ENCODE measurements at regions not wholly inside any gene's neighbourhood (a gene's known extent, or its start where the extent isn't known, plus 50 kb on each side); places are given as distances from the start of the nearest gene placed in this dataset.
"Not testable (repeated sequence)": the region's sequence is repeated elsewhere in the genome, so short reads cannot be mapped to it uniquely, and the experiment has no call there.

GRCh38 chr11:91489989-91490388 is 734.6 kb upstream of the FAT3 start:
- no peaks in the 10 kb centered on the region for H3F3A ChIP-seq (ENCODE audit: control insufficient read depth, insufficient read depth)
- no peaks in the 10 kb centered on the region for H4K20me1 ChIP-seq (ENCODE audit: control insufficient read depth, insufficient read depth, low read depth, low read length)
- no peaks in the 10 kb centered on the region for H3K27me3 ChIP-seq (ENCODE audit: control insufficient read depth, low read length)
- H3K4me3 ChIP-seq (ENCODE audit: low read length): no peak overlapping the region
- no peak overlapping the region for H3K4me2 ChIP-seq (ENCODE audit: low read length)
- no peaks in the 10 kb centered on the region for H3K9me3 ChIP-seq (ENCODE audit: control insufficient read depth, insufficient read depth, low read length)
- TF ChIP-seq CTCF (IDR thresholded peaks at IDR 0.05; ENCODE audit: low read depth, low read length, poor library complexity, severe bottlenecking) (no peak), EZH2phosphoT487 (IDR thresholded peaks at IDR 0.05; ENCODE audit: borderline replicate concordance, low read length) (no peak)
- no peaks in the 10 kb centered on the region for H3K36me3 ChIP-seq (ENCODE audit: control insufficient read depth, low read length)
- H3K9me2 ChIP-seq (replicated peaks; ENCODE audit: control insufficient read depth, low read length): no peaks in the 10 kb centered on the region
- H3K79me2 ChIP-seq (ENCODE audit: control insufficient read depth, low read length): no peaks in the 10 kb centered on the region
- no peak overlapping the region for H3K27ac ChIP-seq (ENCODE audit: low read depth, low read length)
- H3K4me1 ChIP-seq (ENCODE audit: control insufficient read depth, low read length): no peaks in the 10 kb centered on the region

GRCh38 chr11:91483956-91484355 is 740.7 kb upstream of the FAT3 start:
- H3K4me1 ChIP-seq (ENCODE audit: control insufficient read depth, low read length); H3K27me3 ChIP-seq (ENCODE audit: control insufficient read depth, low read length); H3F3A ChIP-seq (ENCODE audit: control insufficient read depth, insufficient read depth); H4K20me1 ChIP-seq (ENCODE audit: control insufficient read depth, insufficient read depth, low read depth, low read length); H3K36me3 ChIP-seq (ENCODE audit: control insufficient read depth, low read length); H3K4me2 ChIP-seq (ENCODE audit: low read length); H3K4me3 ChIP-seq (ENCODE audit: low read length); H3K79me2 ChIP-seq (ENCODE audit: control insufficient read depth, low read length); H3K27ac ChIP-seq (ENCODE audit: low read depth, low read length); H3K9me3 ChIP-seq (ENCODE audit: control insufficient read depth, insufficient read depth, low read length); H3K9me2 ChIP-seq (replicated peaks; ENCODE audit: control insufficient read depth, low read length): not testable (repeated sequence)

- H3K4me2 ChIP-seq (ENCODE audit: low read length); H3F3A ChIP-seq (ENCODE audit: control insufficient read depth, insufficient read depth); H3K4me3 ChIP-seq (ENCODE audit: low read length); H3K27ac ChIP-seq (ENCODE audit: low read depth, low read length); H3K9me2 ChIP-seq (replicated peaks; ENCODE audit: control insufficient read depth, low read length); H3K27me3 ChIP-seq (ENCODE audit: control insufficient read depth, low read length); H3K79me2 ChIP-seq (ENCODE audit: control insufficient read depth, low read length); H4K20me1 ChIP-seq (ENCODE audit: control insufficient read depth, insufficient read depth, low read depth, low read length); H3K9me3 ChIP-seq (ENCODE audit: control insufficient read depth, insufficient read depth, low read length); H3K36me3 ChIP-seq (ENCODE audit: control insufficient read depth, low read length); H3K4me1 ChIP-seq (ENCODE audit: control insufficient read depth, low read length): not testable (repeated sequence)
These were observed 742.7 kb upstream of the FAT3 start for GRCh38 chr11:91481875-91482274.

GRCh38 chr11:91470656-91471055 is 754.0 kb upstream of the FAT3 start:
- Histone ChIP-seq H3K9me2 (replicated peaks; ENCODE audit: control insufficient read depth, low read length) (no peaks in the 10 kb centered on the region), H3K79me2 (ENCODE audit: control insufficient read depth, low read length) (no peaks in the 10 kb centered on the region), H3K9me3 (ENCODE audit: control insufficient read depth, insufficient read depth, low read length) (no peaks in the 10 kb centered on the region), H3K4me1 (ENCODE audit: control insufficient read depth, low read length) (no peaks in the 10 kb centered on the region), H3K4me2 (ENCODE audit: low read length) (no peak overlapping the region), H3F3A (ENCODE audit: control insufficient read depth, insufficient read depth) (no peaks in the 10 kb centered on the region), H3K4me3 (ENCODE audit: low read length) (no peak overlapping the region), H3K27ac (ENCODE audit: low read depth, low read length) (no peak overlapping the region), H3K27me3 (ENCODE audit: control insufficient read depth, low read length) (no peaks in the 10 kb centered on the region), H3K36me3 (ENCODE audit: control insufficient read depth, low read length) (no peaks in the 10 kb centered on the region), H4K20me1 (ENCODE audit: control insufficient read depth, insufficient read depth, low read depth, low read length) (no peaks in the 10 kb centered on the region)
- no peak for TF ChIP-seq CTCF (IDR thresholded peaks at IDR 0.05; ENCODE audit: low read depth, low read length, poor library complexity, severe bottlenecking)
- TF ChIP-seq EZH2phosphoT487 (IDR thresholded peaks at IDR 0.05; ENCODE audit: borderline replicate concordance, low read length): no peak

All from DOHH2 (cell line).